HG03064 (cell line): ENCODE measurements at regions not wholly inside any gene's neighbourhood (a gene's known extent, or its start where the extent isn't known, plus 50 kb on each side); places are given as distances from the start of the nearest gene placed in this dataset.
"Not testable (repeated sequence)": the region's sequence is repeated elsewhere in the genome, so short reads cannot be mapped to it uniquely, and the experiment has no call there.

Experiments
- ATAC-seq: cut with Tn5 transposase; IDR thresholded peaks from one replicate; pipeline ENCODE4 v1.9.1; 2021; ENCODE audit warnings: low read depth; ENCODE audit not compliant: unreplicated experiment

- not testable (repeated sequence) for ATAC-seq
Measured at GRCh38 chr1:148432318-148432717, 50.8 kb downstream of the PPIAL4G start.

- ATAC-seq: not testable (repeated sequence)
Measured at GRCh38 chr1:148429856-148430255, 53.2 kb downstream of the PPIAL4G start.

GRCh38 chr1:148426940-148427611, 56.0 kb downstream of the PPIAL4G start:
- ATAC-seq: not testable (repeated sequence)

- not testable (repeated sequence) for ATAC-seq
Measured at GRCh38 chr1:148426385-148426784, 56.7 kb downstream of the PPIAL4G start.

- ATAC-seq: not testable (repeated sequence)
Measured at GRCh38 chr1:148424143-148425003, 58.7 kb downstream of the PPIAL4G start.

- not testable (repeated sequence) for ATAC-seq
Measured at GRCh38 chr1:148422921-148423320, 60.2 kb downstream of the PPIAL4G start.

- not testable (repeated sequence) for ATAC-seq
Measured at GRCh38 chr1:148417241-148417640, 65.9 kb downstream of the PPIAL4G start.

- not testable (repeated sequence) for ATAC-seq
Measured at GRCh38 chr1:148413385-148413784, 69.7 kb downstream of the PPIAL4G start.

GRCh38 chr1:148404786-148405568, 78.1 kb downstream of the PPIAL4G start:
- not testable (repeated sequence) for ATAC-seq

GRCh38 chr1:148403925-148404324, 79.2 kb downstream of the PPIAL4G start:
- not testable (repeated sequence) for ATAC-seq

GRCh38 chr1:148403085-148403456, 80.0 kb downstream of the PPIAL4G start:
- not testable (repeated sequence) for ATAC-seq

GRCh38 chr1:148402152-148403084, 80.7 kb downstream of the PPIAL4G start:
- ATAC-seq: peak; percentile 75

GRCh38 chr1:148397516-148397915, 85.6 kb downstream of the PPIAL4G start:
- ATAC-seq: not testable (repeated sequence)

- not testable (repeated sequence) for ATAC-seq
Measured at GRCh38 chr1:148392505-148392904, 90.6 kb downstream of the PPIAL4G start.

- ATAC-seq: not testable (repeated sequence)
Measured at GRCh38 chr1:148391323-148391722, 91.8 kb downstream of the PPIAL4G start.

GRCh38 chr1:148389027-148389339, 94.1 kb downstream of the PPIAL4G start:
- ATAC-seq: no peak

- no peak for ATAC-seq
Measured at GRCh38 chr1:148388260-148389026, 94.7 kb downstream of the PPIAL4G start.

GRCh38 chr1:148387949-148388259, 95.2 kb downstream of the PPIAL4G start:
- not testable (repeated sequence) for ATAC-seq
